Fibroblast of lung (primary cell): ENCODE measurements at regions not wholly inside any gene's neighbourhood (a gene's known extent, or its start where the extent isn't known, plus 50 kb on each side); places are given as distances from the start of the nearest gene placed in this dataset.

Experiments
- DNase-seq, 2 donors: peaks; one replicate each; pipeline versions ENCODE4 v3.0.0 to v3.0.0-alpha.2; 2010; ENCODE audit warnings: low read depth in 2 of 2
- H2AFZ ChIP-seq: 2 replicates; pipeline ENCODE4 v1.5.1; 2012; ENCODE audit warnings: low read length, control low read depth, inconsistent platforms
- H3K27ac ChIP-seq: 2 replicates; pipeline ENCODE4 v1.5.1; 2011; ENCODE audit warnings: low read length, control low read depth; ENCODE audit not compliant: insufficient read depth
- H3K27me3 ChIP-seq: 2 replicates; pipeline ENCODE4 v1.5.1; 2011; ENCODE audit warnings: mild to moderate bottlenecking, low read length; ENCODE audit not compliant: control insufficient read depth, insufficient read depth
- H3K36me3 ChIP-seq: 2 replicates; pipeline ENCODE4 v1.5.1; 2011; ENCODE audit warnings: low read length; ENCODE audit not compliant: control insufficient read depth, insufficient read depth
- H3K4me1 ChIP-seq: 2 replicates; pipeline ENCODE4 v1.5.1; 2011; ENCODE audit warnings: low read length; ENCODE audit not compliant: control insufficient read depth, insufficient read depth; ENCODE audit errors: extremely low read depth
- H3K4me2 ChIP-seq: 2 replicates; pipeline ENCODE4 v1.5.1; 2011; ENCODE audit warnings: low read length, control low read depth; ENCODE audit not compliant: insufficient read depth; ENCODE audit errors: extremely low read depth
- H3K4me3 ChIP-seq, 4 experiments: fragments of 200-600 bp in 1 of 4; sonication (generic) in 1 of 4; replicated peaks in 1 of 4; 2 replicates each; pipeline ENCODE4 v1.5.1; 2011 to 2016; ENCODE audit warnings: low read length in 4 of 4, low read depth in 3 of 4, mild to moderate bottlenecking in 3 of 4, control low read depth in 2 of 4, inconsistent platforms in 1 of 4, mixed read lengths in 1 of 4; ENCODE audit not compliant: insufficient read depth in 1 of 4; ENCODE audit errors: control extremely low read depth in 1 of 4
- H3K79me2 ChIP-seq: 2 replicates; pipeline ENCODE4 v1.5.1; 2012; ENCODE audit warnings: mild to moderate bottlenecking, low read length, inconsistent platforms; ENCODE audit not compliant: control insufficient read depth, insufficient read depth
- H3K9ac ChIP-seq: 2 replicates; pipeline ENCODE4 v1.5.1; 2011; ENCODE audit warnings: mild to moderate bottlenecking, low read length, control low read depth; ENCODE audit not compliant: insufficient read depth
- H3K9me3 ChIP-seq: 2 replicates; pipeline ENCODE4 v1.5.1; 2012; ENCODE audit warnings: low read depth, low read length; ENCODE audit not compliant: control insufficient read depth, insufficient read depth
- H4K20me1 ChIP-seq: 2 replicates; pipeline ENCODE4 v1.5.1; 2011; ENCODE audit warnings: low read length; ENCODE audit not compliant: control insufficient read depth, insufficient read depth; ENCODE audit errors: extremely low read depth
- CTCF ChIP-seq, 2 donors: IDR thresholded peaks in 1 of 2; conservative IDR thresholded peaks in 1 of 2; 1 replicate in 1 of 2; 2 replicates in 1 of 2; pipeline ENCODE4 v1.5.1; 2011 to 2012; ENCODE audit warnings: low read length in 2 of 2, control low read depth in 1 of 2, inconsistent platforms in 1 of 2, low read depth in 1 of 2, mild to moderate bottlenecking in 1 of 2
- EZH2 ChIP-seq: IDR thresholded peaks from 2 replicates; pipeline ENCODE4 v1.5.1; 2012; ENCODE audit warnings: low read length, control low read depth, mild to moderate bottlenecking; ENCODE audit errors: missing control alignments

- H3K9ac ChIP-seq = no peak overlapping the region
- no peaks in the 10 kb centered on the region for H3K79me2 ChIP-seq
- H4K20me1 ChIP-seq = no peaks in the 10 kb centered on the region
- no peak overlapping the region for H2AFZ ChIP-seq
- H3K27me3 ChIP-seq = no peaks in the 10 kb centered on the region
- TF ChIP-seq EZH2 = no peak
- no peak for TF ChIP-seq CTCF (conservative IDR thresholded peaks at IDR 0.05 in 1 of 2, IDR thresholded peaks at IDR 0.05 in 1 of 2; ENCODE audit: low read depth in 1 of 2, low read length in 2 of 2)
- DNase-seq = no peak
- no peaks in the 10 kb centered on the region for H3K9me3 ChIP-seq
- no peak overlapping the region for H3K4me3 ChIP-seq
- H3K4me2 ChIP-seq = no peak overlapping the region
- no peaks in the 10 kb centered on the region for H3K36me3 ChIP-seq
- no peak overlapping the region for H3K27ac ChIP-seq
- no peaks in the 10 kb centered on the region for H3K4me1 ChIP-seq
Observed at GRCh38 chr1:4550941-4551340, 103.5 kb upstream of the AJAP1 start.

GRCh38 chr1:4551706-4552105, 102.7 kb upstream of the AJAP1 start:
- no peak for DNase-seq
- Histone ChIP-seq H3K27me3 (no peaks in the 10 kb centered on the region), H3K79me2 (no peaks in the 10 kb centered on the region), H4K20me1 (no peaks in the 10 kb centered on the region), H3K9me3 (no peaks in the 10 kb centered on the region), H3K4me2 (no peak overlapping the region), H2AFZ (no peak overlapping the region), H3K27ac (no peak overlapping the region), H3K9ac (no peak overlapping the region), H3K4me1 (no peaks in the 10 kb centered on the region), H3K36me3 (no peaks in the 10 kb centered on the region), H3K4me3 (no peak overlapping the region)
- TF ChIP-seq CTCF (conservative IDR thresholded peaks at IDR 0.05 in 1 of 2, IDR thresholded peaks at IDR 0.05 in 1 of 2; ENCODE audit: low read depth in 1 of 2, low read length in 2 of 2) (no peak), EZH2 (no peak)

- Histone ChIP-seq H3K27ac (no peak overlapping the region), H3K36me3 (no peaks in the 10 kb centered on the region), H3K9ac (no peak overlapping the region), H3K79me2 (no peaks in the 10 kb centered on the region), H4K20me1 (no peaks in the 10 kb centered on the region), H3K4me2 (no peak overlapping the region), H3K27me3 (no peaks in the 10 kb centered on the region), H3K4me1 (no peaks in the 10 kb centered on the region), H3K9me3 (no peaks in the 10 kb centered on the region), H2AFZ (no peak overlapping the region), H3K4me3 (no peak overlapping the region)
- DNase-seq = no peak
- no peak for TF ChIP-seq EZH2
- no peak for TF ChIP-seq CTCF (conservative IDR thresholded peaks at IDR 0.05 in 1 of 2, IDR thresholded peaks at IDR 0.05 in 1 of 2; ENCODE audit: low read depth in 1 of 2, low read length in 2 of 2)
Observed at GRCh38 chr1:4553761-4554160, 100.6 kb upstream of the AJAP1 start.
